ENCODE measurements at regions not wholly inside any gene's neighbourhood (a gene's known extent, or its start where the extent isn't known, plus 50 kb on each side); places are given as distances from the start of the nearest gene placed in this dataset.
"Not testable (repeated sequence)": the region's sequence is repeated elsewhere in the genome, so short reads cannot be mapped to it uniquely, and the experiment has no call there.

DNA sequence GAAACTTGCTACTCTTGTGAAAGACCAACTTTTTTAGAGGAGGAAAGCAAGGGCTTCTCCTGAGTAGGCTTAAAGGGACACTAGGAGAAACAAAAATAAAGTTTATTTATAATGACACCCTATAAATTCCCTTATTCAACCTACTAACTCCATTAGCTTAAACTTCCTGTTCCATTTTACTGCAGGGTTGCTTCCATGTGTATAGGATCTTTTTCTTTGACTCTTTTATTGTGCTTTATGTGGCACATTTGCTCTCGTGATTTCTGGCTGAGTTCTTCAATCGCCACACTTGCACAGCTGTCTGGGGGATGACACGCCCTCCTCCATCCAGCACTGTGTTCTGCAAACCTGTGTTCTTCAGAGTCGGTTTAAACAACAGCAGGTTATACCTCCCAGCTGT, 225.7 kb upstream of the NPVF start:
- DNase-seq (ENCODE audit: low read depth in 2 of 2), result no peak

DNA sequence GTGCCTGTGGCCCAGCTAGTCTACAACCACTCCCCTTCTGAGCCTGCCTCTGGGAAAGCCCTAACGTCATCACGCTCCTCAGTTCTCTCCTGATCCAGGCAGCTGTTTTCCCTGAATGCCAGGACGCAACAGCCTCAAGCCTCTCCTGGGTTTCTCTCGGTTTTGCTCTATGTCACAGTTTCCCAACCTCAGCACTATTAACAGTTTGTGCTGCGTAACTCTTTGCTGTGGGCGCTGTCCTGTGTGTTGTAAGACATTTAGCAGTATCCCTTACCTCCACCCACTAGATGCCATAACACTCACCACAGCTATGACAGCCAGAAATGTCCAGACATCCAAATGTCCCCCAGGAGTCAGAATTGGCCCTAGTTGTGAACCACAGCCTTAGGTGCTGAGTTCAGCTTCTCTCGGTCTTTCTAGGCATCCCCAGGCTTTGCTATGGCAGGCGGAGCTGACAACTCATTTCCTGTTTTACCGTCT, 226.3 kb upstream of the NPVF start:
- no peak for DNase-seq (ENCODE audit: low read depth in 2 of 2)

DNA sequence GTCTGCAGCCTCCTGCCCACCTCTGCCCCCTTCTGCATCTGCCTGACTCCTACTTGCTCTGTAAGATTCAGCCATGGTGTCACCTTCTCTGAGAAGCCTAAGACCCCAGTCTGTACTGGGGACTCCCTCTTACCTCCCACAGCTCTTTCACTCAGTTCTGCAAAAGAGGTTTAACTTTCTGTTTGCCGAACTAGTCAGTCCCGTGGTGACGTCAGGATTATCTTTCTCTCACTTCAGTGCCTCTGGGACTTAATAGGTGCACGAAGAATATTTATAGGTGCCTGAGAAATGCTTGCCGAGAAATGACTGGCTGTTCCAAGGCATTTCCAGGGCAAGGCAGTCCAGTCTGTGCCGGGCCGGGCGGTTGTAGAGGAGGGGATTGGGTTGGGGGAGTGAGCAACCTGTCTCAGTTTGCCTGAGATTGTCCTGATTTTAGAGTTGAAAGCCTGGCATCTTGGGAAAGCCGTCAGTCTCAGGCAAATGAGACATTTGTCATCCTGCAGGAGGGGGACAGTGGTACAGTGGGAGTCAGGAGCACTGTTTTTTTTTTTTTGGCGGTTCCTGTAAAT, 227.5 kb upstream of the NPVF start:
- DNase-seq (ENCODE audit: low read depth in 2 of 2), result no peak

DNA sequence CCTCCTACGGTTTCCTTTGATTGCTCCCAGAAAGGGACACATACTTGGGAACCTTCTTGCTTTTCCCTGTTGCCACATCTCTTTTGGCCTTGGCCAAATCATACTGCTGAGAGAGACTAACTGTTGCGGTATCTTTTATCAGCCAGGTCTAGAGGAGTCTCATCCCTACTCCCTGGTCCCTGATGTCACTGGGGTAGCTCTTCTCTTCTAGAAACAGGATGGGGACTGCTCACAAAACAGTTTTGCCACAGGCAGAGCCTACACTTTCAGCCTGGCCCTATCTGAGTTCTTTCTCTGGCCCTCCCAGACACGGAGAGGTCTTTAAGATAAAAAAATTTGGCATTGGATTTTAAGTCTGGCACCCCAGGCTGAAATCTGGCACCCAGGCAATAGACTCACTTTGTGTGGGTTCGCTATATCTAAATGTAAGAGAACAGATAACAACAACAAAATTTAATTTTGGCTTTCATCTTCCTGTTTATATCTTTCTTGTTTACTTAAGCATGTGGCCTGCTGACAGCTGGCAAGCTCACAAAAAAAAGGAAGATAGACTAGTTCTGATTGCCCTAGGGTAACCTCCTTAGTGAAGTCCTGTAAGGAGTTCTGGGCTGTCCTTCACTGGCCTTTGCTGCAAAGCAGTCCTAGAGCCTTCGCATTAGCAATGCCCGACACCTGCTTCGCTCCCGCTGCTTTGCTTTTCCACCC, 228.3 kb upstream of the NPVF start:
- no peak for DNase-seq (ENCODE audit: low read depth in 2 of 2)

DNA sequence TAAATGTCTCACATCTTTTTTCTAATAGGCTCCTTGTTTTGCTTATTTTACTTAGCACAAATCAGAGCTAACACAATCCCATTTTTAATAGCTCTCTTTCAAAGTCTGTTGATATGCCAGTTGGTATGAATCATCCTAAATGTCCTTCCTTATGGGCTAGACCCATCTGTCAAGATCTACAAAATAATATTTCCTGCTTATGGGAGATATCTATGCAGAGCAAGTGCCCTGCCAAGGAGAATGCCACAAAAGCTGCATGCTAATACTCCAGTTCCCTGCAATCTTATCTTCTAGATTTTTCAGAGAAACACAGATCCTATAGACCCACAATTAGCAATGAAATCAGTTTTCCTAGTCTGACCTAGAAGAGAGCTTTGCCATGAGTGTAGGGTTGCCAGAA, 230.8 kb upstream of the NPVF start:
- DNase-seq (ENCODE audit: low read depth in 2 of 2), result no peak

DNA sequence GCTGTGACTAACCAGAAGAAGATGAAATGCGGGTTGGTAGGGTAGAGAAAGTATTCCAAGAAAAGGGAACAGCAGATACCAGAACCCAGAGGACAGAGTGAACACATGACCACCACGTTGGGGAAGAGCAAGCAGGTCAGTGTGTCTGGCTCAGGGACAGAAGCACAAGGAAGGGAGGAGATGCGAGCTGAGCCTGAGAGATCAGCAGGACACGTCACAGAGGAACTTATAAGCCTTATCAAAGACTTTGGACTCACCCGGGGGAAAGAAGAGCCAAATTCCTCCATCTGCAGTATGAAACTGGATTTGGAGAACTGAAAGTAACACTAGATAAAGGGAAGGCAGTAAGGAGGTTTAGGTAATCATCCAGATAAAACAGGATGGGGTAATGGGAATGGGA, 232.1 kb upstream of the NPVF start:
- DNase-seq (ENCODE audit: low read depth in 2 of 2), result no peak

DNA sequence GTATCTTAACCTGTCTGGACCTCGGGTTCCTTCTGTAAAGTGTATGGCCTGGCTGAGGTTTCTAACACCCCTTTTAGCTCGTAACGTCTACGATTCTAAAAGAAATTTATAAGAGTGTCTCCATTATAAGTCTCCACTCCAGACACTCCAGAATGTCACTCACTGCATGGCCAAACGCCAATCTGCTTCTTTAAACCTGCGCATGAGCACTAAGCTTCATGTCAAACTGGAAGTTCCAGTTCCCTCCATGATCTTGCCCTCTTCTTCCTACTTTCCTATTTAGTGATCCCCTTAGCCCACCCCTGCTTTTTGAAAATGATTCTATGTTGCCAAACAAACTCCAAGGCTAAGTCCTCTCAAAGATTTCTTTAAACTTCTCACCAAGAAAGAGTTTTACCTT, 241.4 kb upstream of the NPVF start:
- DNase-seq (ENCODE audit: low read depth in 2 of 2), result no peak

DNA sequence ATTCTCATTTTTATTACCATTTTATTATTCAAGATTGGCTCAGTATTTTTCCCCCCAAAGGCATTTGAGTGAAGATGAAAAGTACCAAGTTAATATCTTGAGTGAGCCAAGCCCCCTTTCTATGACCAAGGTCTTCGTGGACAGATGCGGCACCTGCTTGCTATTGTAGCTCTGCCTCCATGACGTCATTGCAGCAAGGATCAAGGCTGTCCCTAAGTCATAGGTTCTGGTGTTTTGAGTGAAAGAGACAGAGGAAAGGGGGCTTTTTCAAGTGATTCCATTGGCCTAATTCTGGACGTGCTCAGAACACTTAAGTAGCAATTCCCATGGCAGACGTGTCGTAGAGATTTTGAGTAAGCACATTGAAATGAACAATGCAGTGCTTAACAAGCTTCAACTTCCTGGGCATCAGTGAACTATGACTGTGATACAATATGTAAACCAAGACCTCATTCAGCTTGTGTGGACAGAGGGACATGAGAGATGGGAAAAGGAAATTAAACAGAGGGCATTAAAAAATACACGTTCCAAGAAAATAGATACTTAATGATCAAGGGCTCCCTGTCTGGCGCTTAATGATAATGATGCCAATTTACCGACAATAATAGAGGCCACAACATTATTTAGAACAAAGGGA, 248.7 kb upstream of the NPVF start:
- DNase-seq (ENCODE audit: low read depth in 2 of 2), result no peak

DNA sequence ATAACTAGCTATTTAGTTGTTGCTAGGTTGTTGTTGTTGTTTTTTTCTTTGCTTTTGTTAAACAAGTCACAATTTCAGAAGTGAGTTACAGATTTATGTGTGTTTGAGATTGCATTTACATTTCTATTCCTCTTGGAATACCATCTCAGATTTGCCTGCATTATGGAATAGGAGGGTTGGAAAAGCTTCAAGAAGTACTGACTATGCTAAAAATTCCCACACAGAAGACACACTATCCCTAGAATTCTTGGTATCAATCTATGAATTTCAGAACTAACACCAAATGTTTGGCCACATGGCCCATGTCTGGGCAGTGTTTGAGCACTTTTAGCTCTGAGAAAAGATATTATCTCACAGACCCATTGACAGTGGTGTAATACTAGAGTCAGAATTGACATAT, 249.9 kb upstream of the NPVF start:
- not testable (repeated sequence) for DNase-seq (ENCODE audit: low read depth in 2 of 2)

DNA sequence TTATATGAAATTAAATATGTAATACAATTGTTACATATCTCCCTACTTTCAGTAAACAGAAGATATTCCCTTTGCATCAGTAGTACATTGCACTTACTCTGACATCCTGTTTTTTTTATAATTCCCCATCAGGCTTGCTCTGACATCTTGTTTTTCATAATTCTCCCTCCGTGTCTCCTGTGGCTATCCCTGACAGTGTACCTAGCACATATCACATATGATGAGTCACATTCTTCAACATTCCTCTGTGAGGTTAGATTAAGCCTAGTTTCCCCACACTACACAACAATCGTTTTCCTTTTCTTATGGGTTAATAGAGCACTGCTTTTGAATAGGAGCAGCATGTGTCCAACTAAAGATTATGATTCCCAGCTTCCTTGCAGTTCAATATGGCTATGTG, 250.6 kb upstream of the NPVF start:
- DNase-seq (ENCODE audit: low read depth in 2 of 2), result no peak

DNA sequence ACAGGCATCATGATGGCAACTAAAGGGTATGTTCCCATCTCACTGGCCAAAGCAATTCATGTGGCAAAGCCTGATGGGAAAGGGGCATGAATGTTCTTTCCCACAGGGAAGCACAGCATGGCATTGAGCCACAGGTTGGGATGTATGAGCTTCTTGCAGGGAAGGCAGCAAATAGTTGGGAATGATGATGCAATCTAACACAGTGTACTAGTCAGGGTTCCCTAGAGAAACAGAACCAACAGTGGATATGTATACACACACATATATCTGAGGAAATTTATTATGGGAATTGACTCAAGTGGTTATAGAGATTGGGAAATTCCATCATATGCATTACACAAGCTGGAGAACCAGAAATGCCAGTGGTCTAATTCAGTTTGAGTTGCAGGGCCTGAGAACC, 253.6 kb upstream of the NPVF start:
- no peak for DNase-seq (ENCODE audit: low read depth in 2 of 2)

DNA sequence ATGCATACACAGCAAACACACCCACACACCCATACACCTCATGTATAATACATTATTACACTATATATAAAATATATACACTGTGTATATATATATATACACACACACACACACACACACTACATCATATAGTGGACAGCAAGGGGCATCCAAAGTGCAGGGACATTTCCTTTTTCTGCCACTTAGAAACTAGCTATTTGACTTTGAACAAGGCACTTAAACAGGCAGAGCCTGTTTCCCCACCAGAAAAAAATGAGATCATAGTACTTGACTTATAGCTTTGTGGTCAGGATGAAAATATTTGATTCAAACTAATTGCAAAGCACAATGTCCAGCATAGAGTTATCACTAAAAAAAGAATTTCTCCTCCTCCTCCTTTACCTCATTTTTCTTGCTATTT, 254.3 kb upstream of the NPVF start:
- DNase-seq (ENCODE audit: low read depth in 2 of 2), result no peak

DNA sequence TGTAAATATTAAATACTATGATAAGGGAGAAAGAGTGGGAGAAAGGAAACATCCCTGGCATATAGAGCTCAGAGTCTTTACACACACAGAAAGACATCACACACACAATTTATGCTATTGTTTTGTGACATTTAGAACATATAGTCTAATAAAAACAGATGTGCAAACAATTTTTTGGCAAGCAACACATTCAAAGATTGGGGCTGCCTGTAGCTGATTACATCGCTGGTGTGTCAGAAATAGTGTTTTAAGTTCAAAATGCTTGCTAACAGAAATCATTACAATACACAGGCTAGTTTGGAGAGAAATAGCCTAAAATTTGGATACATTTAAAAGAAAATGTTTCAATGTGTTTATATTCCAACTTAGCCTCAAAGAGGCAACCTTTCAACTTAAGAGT, 256.7 kb upstream of the NPVF start:
- no peak for DNase-seq (ENCODE audit: low read depth in 2 of 2)

DNA sequence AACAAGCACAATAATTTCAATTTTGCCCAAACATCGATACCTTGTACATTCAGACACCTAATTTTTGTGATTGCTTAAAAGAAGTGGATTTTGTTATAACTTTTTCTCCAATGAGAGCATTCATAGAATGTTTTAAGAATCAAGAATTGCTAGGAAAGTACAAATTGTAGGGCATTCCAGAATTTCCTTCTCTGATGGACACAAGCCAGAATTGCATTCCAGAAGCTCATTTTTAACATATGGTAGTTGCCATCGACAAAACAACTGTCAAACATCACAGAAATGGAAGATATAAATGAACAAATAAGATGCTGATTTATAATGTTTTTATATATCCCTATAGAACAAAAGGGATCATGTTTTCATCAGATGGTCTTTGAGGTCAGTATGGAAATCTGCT, 258.4 kb upstream of the NPVF start:
- DNase-seq (ENCODE audit: low read depth in 2 of 2), result no peak

DNA sequence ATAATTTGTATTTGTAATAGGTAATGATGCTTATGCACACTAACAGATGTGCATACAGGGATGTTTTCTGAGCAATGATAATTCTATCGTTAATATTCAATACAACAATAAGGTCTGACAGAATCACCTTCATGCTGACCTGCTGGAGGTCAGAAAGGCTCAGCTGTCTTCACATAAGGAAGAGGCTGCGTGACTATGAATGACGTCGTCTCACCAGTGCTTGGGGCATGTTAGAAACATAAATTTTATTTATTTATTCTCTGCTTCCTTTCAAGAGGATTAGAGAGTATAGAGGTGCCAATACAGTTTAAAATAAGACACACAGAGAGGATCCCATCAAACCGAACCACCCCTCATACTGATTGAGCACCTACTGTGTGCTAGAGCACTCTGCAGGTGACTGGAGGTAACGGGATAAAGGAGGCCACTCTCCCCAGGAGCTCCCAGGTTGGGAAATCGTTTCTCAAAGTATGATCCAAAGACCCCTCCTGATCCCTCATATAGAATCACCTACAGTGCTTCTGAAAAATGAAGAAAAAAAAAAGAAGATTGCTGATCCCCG, 265.6 kb upstream of the NPVF start:
- DNase-seq (ENCODE audit: low read depth in 2 of 2), result no peak

DNA sequence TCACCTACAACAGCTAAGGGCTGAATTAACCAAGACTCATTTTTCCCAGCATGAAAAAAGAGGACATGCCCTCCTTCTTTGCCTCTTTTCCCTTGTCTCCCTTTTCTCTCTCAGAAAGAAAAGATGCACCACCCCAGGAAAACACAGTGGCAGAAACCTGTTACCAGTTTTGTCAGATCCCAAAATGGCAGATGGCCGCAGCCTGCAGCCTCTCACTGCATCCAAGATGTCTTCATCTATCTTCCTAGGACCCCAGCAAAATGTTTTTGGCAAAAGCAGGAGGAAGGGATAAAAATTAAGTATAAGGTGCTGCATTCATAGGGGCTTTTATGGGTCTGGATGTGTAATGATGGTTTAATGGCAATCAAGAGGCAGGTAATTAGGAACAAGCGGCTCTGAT, 266.6 kb upstream of the NPVF start:
- no peak for DNase-seq (ENCODE audit: low read depth in 2 of 2)

DNA sequence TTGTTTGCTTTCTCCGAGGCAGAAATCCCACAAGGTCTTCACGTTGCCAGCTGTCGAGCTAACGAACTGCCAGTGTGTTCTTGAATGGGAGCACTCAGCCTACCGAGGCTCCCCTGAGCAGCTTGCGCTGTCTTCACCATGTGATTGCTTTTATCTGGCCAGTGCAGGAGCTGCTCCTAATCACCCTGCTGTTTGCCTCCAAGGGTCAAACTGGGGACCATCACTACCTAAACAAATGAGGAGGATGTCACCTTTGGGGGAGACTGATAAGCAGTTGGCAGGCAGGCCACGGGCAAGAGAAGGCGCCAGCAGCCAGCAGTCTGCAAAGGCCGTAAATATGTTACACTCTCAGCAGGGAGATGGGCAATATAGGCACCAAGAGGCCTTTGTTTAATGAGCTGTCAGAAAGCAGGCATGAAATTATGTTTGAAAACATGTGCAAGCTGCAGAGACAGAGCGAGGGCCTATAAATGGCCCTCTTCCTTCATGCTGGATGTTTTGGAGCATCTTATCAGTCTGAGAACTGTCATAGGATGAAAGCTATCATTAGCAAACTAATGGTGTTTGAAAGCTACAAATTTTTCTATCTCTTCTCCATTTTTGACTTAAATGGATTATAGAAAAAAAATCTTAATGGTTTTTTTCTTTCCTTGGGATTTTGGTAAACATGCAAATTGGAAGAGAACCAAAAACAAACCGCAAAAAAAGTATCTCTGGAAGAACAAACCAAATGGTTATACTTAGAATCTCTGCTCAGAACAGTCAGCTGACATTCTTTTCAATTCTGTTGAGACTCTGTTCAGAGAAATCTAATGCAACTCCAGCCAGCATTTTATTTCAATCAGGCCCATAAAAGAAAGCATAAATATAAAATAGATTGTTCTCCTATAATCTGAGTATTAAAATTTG, 267.3 kb upstream of the NPVF start:
- no peak for DNase-seq (ENCODE audit: low read depth in 2 of 2)

DNA sequence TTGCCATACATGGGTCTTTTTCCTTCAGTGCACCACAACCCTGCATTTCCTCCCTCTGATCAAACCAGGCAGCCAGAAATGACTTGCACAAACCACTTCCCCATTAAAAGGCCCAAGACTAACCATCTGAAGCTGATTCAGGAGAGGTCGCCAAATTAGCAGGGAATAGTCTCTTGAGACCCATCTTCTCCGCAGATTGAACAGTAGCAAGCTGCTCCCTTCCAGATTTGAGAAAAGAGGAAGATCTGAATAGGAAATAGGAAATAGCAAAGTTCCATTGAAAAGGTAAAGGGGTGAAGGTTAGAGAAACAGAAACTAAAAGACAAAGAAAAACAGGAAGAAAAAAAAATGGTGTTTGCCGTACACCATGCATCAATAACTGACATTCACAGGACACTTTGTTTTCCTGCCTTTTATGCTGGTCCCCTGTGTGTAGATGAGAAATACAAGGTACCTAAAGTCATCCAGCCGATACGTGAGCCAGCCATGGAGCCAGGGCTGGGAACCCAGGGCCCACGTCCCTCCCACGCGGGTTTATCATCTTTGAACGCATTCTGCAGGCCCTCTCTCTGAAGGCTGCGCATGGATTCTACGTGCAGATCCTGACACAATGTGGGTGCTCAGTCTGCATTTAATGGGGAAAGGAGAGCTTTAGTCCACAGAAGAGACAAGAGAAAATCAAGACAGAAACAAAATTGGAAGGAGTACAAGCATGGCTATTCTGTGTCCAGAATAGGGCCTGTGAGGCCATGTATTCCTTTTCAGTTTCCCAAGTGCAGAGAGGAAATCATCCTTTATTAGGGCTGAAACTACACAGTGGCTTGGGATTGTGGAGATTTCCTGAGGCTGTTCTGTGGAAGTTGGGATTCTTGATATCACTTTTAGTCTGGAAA, 268.4 kb upstream of the NPVF start:
- DNase-seq (ENCODE audit: low read depth in 2 of 2), result no peak

DNA sequence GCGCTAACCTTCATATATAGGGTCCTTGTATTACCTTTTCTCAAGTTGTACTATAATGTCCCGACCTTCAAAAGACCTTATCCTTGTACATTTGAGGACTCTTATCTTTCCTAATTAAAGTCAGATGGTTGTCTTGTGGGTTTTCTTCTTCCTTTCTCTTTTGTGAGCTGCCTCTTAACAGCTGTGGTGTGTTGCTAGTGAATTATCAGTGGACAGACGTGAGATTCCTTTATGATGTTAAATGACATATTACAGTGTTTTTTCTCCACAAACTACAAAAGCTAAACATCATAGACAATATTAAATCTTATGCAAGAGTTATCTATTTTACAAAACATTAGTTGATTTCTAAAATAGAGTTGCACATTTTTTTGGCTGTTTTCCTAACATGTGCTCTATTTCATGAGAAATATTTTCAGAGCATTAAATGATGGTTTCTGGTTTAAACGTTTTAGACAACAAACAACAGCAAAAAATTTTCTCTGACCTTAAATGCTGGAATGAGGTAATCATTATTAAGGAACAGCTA, 272.2 kb upstream of the NPVF start:
- DNase-seq (ENCODE audit: low read depth in 2 of 2), result no peak

DNA sequence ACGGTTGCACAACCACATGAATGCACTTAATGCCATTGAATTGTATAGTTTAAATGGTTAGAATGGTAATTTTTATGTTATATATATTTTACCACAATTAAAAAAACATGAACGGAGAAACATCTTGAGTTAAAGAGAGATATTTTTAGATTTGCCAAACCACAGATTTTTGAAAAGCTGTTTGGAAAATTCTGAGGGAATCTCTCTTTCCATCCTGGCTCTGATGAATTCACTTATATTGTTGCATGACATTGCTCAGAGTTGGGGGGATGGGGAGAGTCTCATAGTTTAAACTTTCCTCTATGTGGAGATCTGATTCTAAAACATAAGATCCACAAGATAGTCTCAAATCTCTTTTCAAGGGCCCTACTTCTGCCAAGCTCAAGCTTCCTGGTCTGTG, 275.0 kb upstream of the NPVF start:
- no peak for DNase-seq (ENCODE audit: low read depth in 2 of 2)
